AG04449 (cell line): ENCODE measurements at regions not wholly inside any gene's neighbourhood (a gene's known extent, or its start where the extent isn't known, plus 50 kb on each side); places are given as distances from the start of the nearest gene placed in this dataset.
"Not testable (repeated sequence)": the region's sequence is repeated elsewhere in the genome, so short reads cannot be mapped to it uniquely, and the experiment has no call there.

Source experiments
- CTCF ChIA-PET: fragments of 350-600 bp; formaldehyde crosslinking; extraction: SDS; loops from one replicate; lab custom pipeline; 2021; ENCODE audit warnings: antibody characterized with exemption; lab: Yijun Ruan, JAX
- POLR2A ChIA-PET: fragments of 400-600, 350-600 bp; formaldehyde crosslinking; extraction: SDS; loops from one replicate; lab custom pipeline; 2020; ENCODE audit warnings: antibody characterized with exemption, inconsistent platforms; lab: Yijun Ruan, JAX
- DNase-seq: peaks from one replicate; pipeline ENCODE4 v3.0.0-alpha.2; 2010; ENCODE audit warnings: low read depth, low spot score
- H3K4me3 ChIP-seq: 2 replicates; pipeline ENCODE4 v1.5.1; 2011; ENCODE audit warnings: low read depth, mild to moderate bottlenecking, control low read depth, low read length
- CTCF ChIP-seq: IDR thresholded peaks from one replicate; pipeline ENCODE4 v1.5.1; 2011; ENCODE audit warnings: mild to moderate bottlenecking, moderate library complexity, low read length, control low read depth, inconsistent platforms; ENCODE audit not compliant: insufficient read depth; ENCODE audit errors: missing control alignments

- DNase-seq, result no peak
- ChIA-PET POLR2A (no interaction called here), CTCF (no interaction called here)
- no peak for TF ChIP-seq CTCF
- no peak overlapping the region for H3K4me3 ChIP-seq
Observed at GRCh38 chr10:113485736-113486135, 67.1 kb upstream of the HABP2 start.

GRCh38 chr10:113486531-113486930 lies 66.3 kb upstream of the HABP2 start:
- DNase-seq, result no peak
- CTCF ChIA-PET, result interaction anchor here (1.5 to 1.6 kb wide), 2 partner anchors 32 to 34 kb away, joined by 3 to 4 read pairs; no protein-coding TSS in a partner anchor
- POLR2A ChIA-PET, result no interaction called here
- H3K4me3 ChIP-seq, result no peak overlapping the region
- TF ChIP-seq CTCF, result no peak

- H3K4me3 ChIP-seq, result no peak overlapping the region
- CTCF ChIA-PET, result interaction anchor here (1.5 to 1.6 kb wide), 2 partner anchors 33 kb away, joined by 3 to 4 read pairs; no protein-coding TSS in a partner anchor
- no peak for TF ChIP-seq CTCF
- no peak for DNase-seq
- POLR2A ChIA-PET, result no interaction called here
Observed at GRCh38 chr10:113487154-113487553, 65.7 kb upstream of the HABP2 start.

GRCh38 chr10:113488186-113488585 lies 64.7 kb upstream of the HABP2 start:
- ChIA-PET CTCF (interaction anchor here (1.5 kb wide), 1 partner anchor 34 kb away, joined by 3 read pairs; no protein-coding TSS in a partner anchor), POLR2A (no interaction called here)
- no peak for DNase-seq
- TF ChIP-seq CTCF, result no peak
- no peak overlapping the region for H3K4me3 ChIP-seq

GRCh38 chr10:113489522-113489921 lies 63.3 kb upstream of the HABP2 start:
- H3K4me3 ChIP-seq, CTCF ChIA-PET, POLR2A ChIA-PET, DNase-seq: not testable (repeated sequence)

- POLR2A ChIA-PET, result interaction anchor here (1.3 kb wide), 1 partner anchor 16 kb away, joined by 4 read pairs; no protein-coding TSS in a partner anchor
- CTCF ChIA-PET, result interaction anchor here (1.0 kb wide), 1 partner anchor 30 kb away, joined by 4 read pairs; no protein-coding TSS in a partner anchor
Observed at GRCh38 chr10:113491967-113492565, 60.8 kb upstream of the HABP2 start.

More at GRCh38 chr10:113491967-113492565, 60.8 kb upstream of the HABP2 start:
- DNase-seq, result no peak
- no peak overlapping the region for H3K4me3 ChIP-seq
- TF ChIP-seq CTCF, result no peak
